ENCODE measurements at regions not wholly inside any gene's neighbourhood (a gene's known extent, or its start where the extent isn't known, plus 50 kb on each side); places are given as distances from the start of the nearest gene placed in this dataset.

- TF ChIP-seq MTERF4 (CRISPR knock-in tag; IDR thresholded peaks at IDR 0.05) (no peak), NFYB (CRISPR knock-in tag; IDR thresholded peaks at IDR 0.05) (no peak), CBX5 (CRISPR knock-in tag; IDR thresholded peaks at IDR 0.05; ENCODE audit: borderline replicate concordance) (no peak), TFAP4 (IDR thresholded peaks at IDR 0.05; ENCODE audit: borderline replicate concordance, low read depth) (no peak), ZNF672 (CRISPR knock-in tag; IDR thresholded peaks at IDR 0.05) (no peak), ARHGAP35 (CRISPR knock-in tag; IDR thresholded peaks at IDR 0.05; ENCODE audit: borderline replicate concordance) (no peak), ARID5B (CRISPR knock-in tag; IDR thresholded peaks at IDR 0.05) (0 out of 2 replicates have a peak, but pooled peaks have one; percentile 21), ZNF674 (CRISPR knock-in tag; IDR thresholded peaks at IDR 0.05; ENCODE audit: low read depth) (no peak), KDM2A (CRISPR knock-in tag; IDR thresholded peaks at IDR 0.05; ENCODE audit: borderline replicate concordance, low read depth) (peak; percentile 25; the same call in 1 of the 2 replicates), RAD21 (CRISPR knock-in tag; IDR thresholded peaks at IDR 0.05) (peak; percentile 85)
These were observed 242.0 kb downstream of the NEDD1 start (continued) for GRCh38 chr12:97148941-97149559.
